NB4 (cell line): ENCODE measurements at regions not wholly inside any gene's neighbourhood (a gene's known extent, or its start where the extent isn't known, plus 50 kb on each side); places are given as distances from the start of the nearest gene placed in this dataset.

Source experiments
- DNase-seq: peaks from one replicate; pipeline ENCODE4 v3.0.0; 2010; ENCODE audit warnings: low read depth
- H3K4me3 ChIP-seq: one replicate; pipeline ENCODE4 v1.5.1; 2011; ENCODE audit warnings: mild to moderate bottlenecking, low read depth, low read length, moderate library complexity
- MYC ChIP-seq: IDR thresholded peaks from 2 replicates; pipeline ENCODE4 v1.6.1; 2011; ENCODE audit warnings: low read depth, low read length
- POLR2A ChIP-seq: IDR thresholded peaks from 2 replicates; pipeline ENCODE4 v1.6.1; 2011; ENCODE audit warnings: mild to moderate bottlenecking; ENCODE audit not compliant: insufficient read length; ENCODE audit errors: extremely low read depth
- TF ChIP-seq, protein P1 (sequence below): IDR thresholded peaks from 2 replicates; pipeline ENCODE4 v1.6.1; 2011; ENCODE audit warnings: low read depth, low read length
- TF ChIP-seq, protein P2 (sequence below): IDR thresholded peaks from one replicate; pipeline ENCODE4 v1.5.1; 2012; ENCODE audit warnings: low read depth, low read length

DNA sequence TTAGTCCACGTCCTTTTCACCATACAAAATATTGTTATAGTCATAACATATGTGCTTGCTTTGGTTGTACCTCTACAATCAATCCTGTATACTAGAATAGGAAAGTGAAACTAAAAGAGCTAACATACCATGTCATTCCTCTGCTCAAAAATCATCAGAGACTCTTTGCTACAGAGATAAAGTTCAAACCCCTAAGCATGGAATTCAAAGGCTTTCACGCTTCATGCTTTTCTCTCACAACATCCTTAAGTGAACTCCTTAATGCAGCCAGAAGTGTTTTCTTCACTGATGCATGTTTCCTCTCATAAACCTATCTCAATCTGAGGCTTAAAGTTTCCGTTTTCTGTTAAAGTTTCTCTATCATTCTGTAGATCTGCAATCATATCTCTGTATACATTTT is 744.6 kb upstream of the IGFBP7 start:
- no peak for DNase-seq
- no peak overlapping the region for H3K4me3 ChIP-seq
- no peak for TF ChIP-seq POLR2A

DNA sequence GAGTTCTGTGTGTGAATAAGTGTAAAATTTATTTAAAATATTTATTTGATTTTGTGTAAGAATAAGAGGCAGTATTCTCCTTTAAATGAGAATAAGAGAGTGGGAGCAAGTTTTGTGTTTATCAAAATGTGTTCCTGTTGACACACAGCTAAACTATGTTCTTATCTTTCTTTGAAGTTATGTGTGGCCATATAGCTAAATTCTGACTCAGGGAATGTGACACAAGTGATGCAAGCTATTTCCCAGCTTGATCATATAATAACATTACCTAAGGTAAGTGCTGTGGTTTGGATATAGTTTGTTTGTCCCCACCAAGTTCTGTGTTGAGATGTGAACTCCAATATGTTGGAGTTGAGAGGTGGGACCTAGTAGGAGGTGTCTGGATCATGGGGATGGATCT is 740.0 kb upstream of the IGFBP7 start:
- TF ChIP-seq POLR2A (no peak), MYC (no peak)
- TF ChIP-seq, protein P1, sequence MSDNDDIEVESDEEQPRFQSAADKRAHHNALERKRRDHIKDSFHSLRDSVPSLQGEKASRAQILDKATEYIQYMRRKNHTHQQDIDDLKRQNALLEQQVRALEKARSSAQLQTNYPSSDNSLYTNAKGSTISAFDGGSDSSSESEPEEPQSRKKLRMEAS = no peak
- no peak overlapping the region for H3K4me3 ChIP-seq
- no peak for DNase-seq

DNA sequence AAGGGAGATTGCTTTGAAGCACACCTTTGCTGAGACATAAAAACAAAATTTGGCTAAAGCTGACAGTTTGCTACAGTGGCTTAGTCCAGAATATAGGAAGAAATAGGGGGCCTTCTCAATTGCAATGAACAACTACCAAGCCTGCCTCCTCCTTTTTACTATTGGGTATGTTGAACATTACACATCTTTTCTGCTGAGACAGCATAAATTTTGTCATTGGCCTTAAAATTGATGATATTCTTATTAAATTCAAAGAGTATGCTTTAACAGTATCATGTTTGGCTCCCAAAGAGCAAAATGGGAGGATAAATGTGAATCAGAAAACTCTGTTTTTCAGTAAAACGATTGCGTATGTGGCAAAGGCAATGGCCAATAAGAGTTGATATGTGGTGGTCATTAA is 721.9 kb upstream of the IGFBP7 start:
- DNase-seq = no peak
- TF ChIP-seq MYC = no peak
- TF ChIP-seq, protein P2, sequence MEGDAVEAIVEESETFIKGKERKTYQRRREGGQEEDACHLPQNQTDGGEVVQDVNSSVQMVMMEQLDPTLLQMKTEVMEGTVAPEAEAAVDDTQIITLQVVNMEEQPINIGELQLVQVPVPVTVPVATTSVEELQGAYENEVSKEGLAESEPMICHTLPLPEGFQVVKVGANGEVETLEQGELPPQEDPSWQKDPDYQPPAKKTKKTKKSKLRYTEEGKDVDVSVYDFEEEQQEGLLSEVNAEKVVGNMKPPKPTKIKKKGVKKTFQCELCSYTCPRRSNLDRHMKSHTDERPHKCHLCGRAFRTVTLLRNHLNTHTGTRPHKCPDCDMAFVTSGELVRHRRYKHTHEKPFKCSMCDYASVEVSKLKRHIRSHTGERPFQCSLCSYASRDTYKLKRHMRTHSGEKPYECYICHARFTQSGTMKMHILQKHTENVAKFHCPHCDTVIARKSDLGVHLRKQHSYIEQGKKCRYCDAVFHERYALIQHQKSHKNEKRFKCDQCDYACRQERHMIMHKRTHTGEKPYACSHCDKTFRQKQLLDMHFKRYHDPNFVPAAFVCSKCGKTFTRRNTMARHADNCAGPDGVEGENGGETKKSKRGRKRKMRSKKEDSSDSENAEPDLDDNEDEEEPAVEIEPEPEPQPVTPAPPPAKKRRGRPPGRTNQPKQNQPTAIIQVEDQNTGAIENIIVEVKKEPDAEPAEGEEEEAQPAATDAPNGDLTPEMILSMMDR = no peak
- TF ChIP-seq, protein P1 = no peak
- no peak for TF ChIP-seq POLR2A
- H3K4me3 ChIP-seq = no peak overlapping the region

DNA sequence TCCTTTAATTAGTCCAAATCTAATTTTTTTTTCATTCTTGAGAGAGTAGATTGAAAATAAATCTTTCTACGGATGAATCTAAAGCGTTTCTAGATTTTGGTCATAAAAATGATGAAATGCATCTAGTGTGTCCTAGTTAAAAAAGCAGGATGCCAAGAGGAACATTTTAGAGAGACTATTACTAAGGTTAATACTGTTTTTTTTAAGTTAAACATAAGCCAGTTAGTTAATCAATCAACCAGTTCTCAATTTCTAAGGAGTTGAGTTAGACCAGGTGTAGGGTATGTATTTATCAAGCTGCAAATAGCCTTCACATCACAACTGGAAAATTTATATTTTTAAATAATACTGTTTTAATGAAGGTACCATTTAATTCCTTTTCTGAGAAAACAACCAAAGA is 679.5 kb upstream of the IGFBP7 start:
- TF ChIP-seq MYC (no peak), POLR2A (no peak)
- TF ChIP-seq, protein P2 = no peak
- TF ChIP-seq, protein P1 = no peak
- no peak overlapping the region for H3K4me3 ChIP-seq
- no peak for DNase-seq

DNA sequence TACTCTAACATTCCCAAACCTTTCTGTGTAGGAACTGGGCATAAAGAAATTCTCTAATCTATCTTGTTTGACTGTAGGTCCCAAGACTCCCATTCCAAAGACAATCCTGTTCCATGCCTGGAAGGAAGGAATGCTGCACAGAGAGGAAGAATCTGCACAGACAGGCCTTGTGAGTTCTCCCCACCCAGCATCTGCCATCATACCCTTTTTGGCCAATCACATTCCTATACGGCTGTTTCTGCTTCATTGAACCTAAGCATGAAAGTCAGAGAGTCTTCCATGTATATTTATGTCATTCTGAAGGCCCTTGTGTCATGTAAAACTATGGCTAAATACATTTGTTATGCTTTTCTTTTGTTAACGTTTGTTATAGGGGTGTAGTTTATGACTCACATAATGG is 667.7 kb upstream of the IGFBP7 start:
- DNase-seq = no peak
- H3K4me3 ChIP-seq = no peak overlapping the region
- TF ChIP-seq, protein P2 = no peak
- TF ChIP-seq MYC (no peak), POLR2A (no peak)
- TF ChIP-seq, protein P1 = no peak

DNA sequence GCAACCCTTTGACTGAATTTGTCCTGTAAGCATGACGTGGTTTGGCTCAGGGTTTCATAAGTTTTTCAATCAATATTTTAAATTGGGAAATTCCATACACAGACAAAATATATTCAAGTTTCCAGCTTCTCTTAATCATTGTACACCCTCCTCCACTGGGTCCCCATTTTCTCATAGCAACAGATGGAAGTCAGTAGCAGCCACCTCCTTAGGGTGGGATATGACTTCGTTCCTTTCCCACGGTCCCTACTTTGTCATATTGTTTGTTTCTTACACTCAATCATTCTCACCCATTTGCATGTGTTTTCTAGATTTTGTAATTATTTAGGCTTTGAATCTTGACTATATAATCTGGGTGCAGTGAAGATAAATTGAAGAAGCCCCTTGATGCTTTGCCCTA is 664.5 kb upstream of the IGFBP7 start:
- H3K4me3 ChIP-seq = no peak overlapping the region
- DNase-seq = no peak
- TF ChIP-seq, protein P1 = no peak
- no peak for TF ChIP-seq MYC
- TF ChIP-seq POLR2A = no peak
- TF ChIP-seq, protein P2 = no peak

DNA sequence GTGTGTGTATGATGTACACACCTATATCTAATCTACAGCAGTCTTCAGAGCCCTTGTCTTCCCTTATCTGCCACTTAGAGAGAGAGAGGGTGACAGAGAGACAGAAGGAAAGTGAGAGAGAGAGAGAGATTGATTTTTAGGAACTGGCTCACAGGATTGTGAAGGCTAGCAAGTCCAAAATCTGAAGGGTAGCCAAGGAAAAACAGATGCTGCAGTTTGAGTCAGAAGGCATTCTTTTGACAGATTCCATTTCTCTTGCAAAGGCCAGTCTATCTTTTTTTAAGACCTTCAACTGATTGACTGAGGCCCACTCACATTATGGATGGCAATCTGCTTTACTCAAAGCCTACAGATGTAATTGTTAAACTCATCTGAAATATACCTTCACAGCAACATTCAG is 664.0 kb upstream of the IGFBP7 start:
- TF ChIP-seq MYC (no peak), POLR2A (no peak)
- TF ChIP-seq, protein P1 = no peak
- TF ChIP-seq, protein P2 = no peak
- DNase-seq = no peak
- no peak overlapping the region for H3K4me3 ChIP-seq
